ENCODE measurements at regions not wholly inside any gene's neighbourhood (a gene's known extent, or its start where the extent isn't known, plus 50 kb on each side); places are given as distances from the start of the nearest gene placed in this dataset.
"Not testable (repeated sequence)": the region's sequence is repeated elsewhere in the genome, so short reads cannot be mapped to it uniquely, and the experiment has no call there.

DNA sequence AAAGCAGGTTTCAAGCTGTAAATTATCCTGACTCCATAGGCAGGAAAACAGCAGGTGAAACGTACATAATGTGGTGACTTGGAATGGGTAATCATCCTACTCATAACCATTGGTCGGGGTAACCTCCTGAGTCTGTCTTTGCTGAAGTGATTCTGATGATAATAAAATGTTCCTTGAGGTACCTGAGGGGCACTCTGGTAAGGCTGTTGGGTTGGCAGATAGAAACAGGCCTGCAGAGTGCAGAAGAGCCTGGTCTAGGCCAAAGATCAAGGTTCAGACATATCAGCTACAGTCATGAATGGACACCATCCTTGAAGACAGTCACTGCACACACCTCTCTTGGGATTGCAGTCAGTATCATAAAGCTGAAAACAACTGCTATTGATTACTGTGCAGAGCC lies 174.7 kb upstream of the RPL34 start:
- H4K20me1 ChIP-seq (ENCODE audit: insufficient read depth), result no peaks in the 10 kb centered on the region
- H2AFZ ChIP-seq (ENCODE audit: low read depth), result no peak overlapping the region
- H3K79me2 ChIP-seq (ENCODE audit: insufficient read depth, low read depth), result no peaks in the 10 kb centered on the region
- no peaks in the 10 kb centered on the region for H3K27me3 ChIP-seq (ENCODE audit: insufficient read depth, low read depth)
- H3K9ac ChIP-seq, result no peak overlapping the region
- TF ChIP-seq, protein P1, sequence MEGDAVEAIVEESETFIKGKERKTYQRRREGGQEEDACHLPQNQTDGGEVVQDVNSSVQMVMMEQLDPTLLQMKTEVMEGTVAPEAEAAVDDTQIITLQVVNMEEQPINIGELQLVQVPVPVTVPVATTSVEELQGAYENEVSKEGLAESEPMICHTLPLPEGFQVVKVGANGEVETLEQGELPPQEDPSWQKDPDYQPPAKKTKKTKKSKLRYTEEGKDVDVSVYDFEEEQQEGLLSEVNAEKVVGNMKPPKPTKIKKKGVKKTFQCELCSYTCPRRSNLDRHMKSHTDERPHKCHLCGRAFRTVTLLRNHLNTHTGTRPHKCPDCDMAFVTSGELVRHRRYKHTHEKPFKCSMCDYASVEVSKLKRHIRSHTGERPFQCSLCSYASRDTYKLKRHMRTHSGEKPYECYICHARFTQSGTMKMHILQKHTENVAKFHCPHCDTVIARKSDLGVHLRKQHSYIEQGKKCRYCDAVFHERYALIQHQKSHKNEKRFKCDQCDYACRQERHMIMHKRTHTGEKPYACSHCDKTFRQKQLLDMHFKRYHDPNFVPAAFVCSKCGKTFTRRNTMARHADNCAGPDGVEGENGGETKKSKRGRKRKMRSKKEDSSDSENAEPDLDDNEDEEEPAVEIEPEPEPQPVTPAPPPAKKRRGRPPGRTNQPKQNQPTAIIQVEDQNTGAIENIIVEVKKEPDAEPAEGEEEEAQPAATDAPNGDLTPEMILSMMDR (conservative IDR thresholded peaks at IDR 0.05; ENCODE audit: low read depth, low read length), result no peak
- H3K4me3 ChIP-seq (IDR thresholded peaks at IDR 0.05; ENCODE audit: insufficient read depth, low read depth, low read length), result no peak overlapping the region
- H3K4me2 ChIP-seq, result no peak overlapping the region
- no peaks in the 10 kb centered on the region for H3K4me1 ChIP-seq (ENCODE audit: low read depth, poor library complexity, severe bottlenecking)
- H3K36me3 ChIP-seq (ENCODE audit: insufficient read depth), result no peaks in the 10 kb centered on the region
- no peak overlapping the region for H3K27ac ChIP-seq

DNA sequence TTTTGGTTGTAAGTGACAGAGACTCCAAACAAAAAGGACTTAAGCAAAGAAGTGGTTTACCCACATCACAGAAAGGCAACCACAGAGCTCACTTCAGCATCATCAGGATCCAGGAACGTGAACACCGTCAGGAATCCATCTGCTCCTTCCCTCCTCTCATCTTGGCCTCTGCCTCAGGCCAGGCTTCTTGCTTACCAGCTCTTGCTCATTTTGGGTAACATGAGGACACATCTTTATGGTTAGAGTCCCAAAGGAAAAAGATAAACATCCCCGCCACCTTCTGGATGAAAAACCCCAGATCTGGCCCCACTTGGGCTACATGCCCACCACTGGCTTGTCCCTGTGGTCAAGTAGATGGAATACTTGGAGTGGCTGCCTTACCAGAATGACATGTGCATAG lies 176.8 kb upstream of the RPL34 start:
- Histone ChIP-seq H3K79me2 (ENCODE audit: insufficient read depth, low read depth) (no peaks in the 10 kb centered on the region), H3K4me1 (ENCODE audit: low read depth, poor library complexity, severe bottlenecking) (no peaks in the 10 kb centered on the region), H3K36me3 (ENCODE audit: insufficient read depth) (no peaks in the 10 kb centered on the region), H3K9ac (no peak overlapping the region), H3K27me3 (ENCODE audit: insufficient read depth, low read depth) (no peaks in the 10 kb centered on the region), H4K20me1 (ENCODE audit: insufficient read depth) (no peaks in the 10 kb centered on the region), H2AFZ (ENCODE audit: low read depth) (no peak overlapping the region), H3K4me3 (IDR thresholded peaks at IDR 0.05; ENCODE audit: insufficient read depth, low read depth, low read length) (no peak overlapping the region), H3K27ac (no peak overlapping the region), H3K4me2 (no peak overlapping the region)
- TF ChIP-seq, protein P1 (conservative IDR thresholded peaks at IDR 0.05; ENCODE audit: low read depth, low read length), result no peak

DNA sequence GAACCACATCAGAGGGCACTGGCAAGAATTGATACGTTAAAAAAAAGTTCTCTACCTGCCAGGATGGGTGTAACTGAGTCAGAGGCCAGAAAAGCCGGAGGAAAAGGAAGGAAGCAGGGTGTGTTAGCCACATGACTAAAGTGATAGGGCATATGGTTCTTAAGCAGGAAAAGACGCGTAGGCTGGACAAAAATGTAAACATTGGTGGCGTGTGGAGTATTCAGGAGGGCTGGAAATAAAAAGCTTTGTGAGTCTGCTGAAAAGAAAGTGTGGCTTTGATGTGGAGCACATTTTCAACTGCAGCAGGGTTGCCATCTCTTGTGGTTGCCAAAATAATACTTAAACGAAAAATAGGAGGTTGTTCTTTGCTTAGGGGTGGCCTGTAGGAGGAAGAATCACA lies 186.5 kb upstream of the RPL34 start:
- no peak overlapping the region for H3K4me2 ChIP-seq
- no peak overlapping the region for H3K4me3 ChIP-seq (IDR thresholded peaks at IDR 0.05; ENCODE audit: insufficient read depth, low read depth, low read length)
- H3K27me3 ChIP-seq (ENCODE audit: insufficient read depth, low read depth), result no peaks in the 10 kb centered on the region
- H3K4me1 ChIP-seq (ENCODE audit: low read depth, poor library complexity, severe bottlenecking), result no peaks in the 10 kb centered on the region
- H3K9ac ChIP-seq, result no peak overlapping the region
- no peaks in the 10 kb centered on the region for H3K79me2 ChIP-seq (ENCODE audit: insufficient read depth, low read depth)
- H3K36me3 ChIP-seq (ENCODE audit: insufficient read depth), result no peaks in the 10 kb centered on the region
- TF ChIP-seq, protein P1 (conservative IDR thresholded peaks at IDR 0.05; ENCODE audit: low read depth, low read length), result no peak
- no peak overlapping the region for H2AFZ ChIP-seq (ENCODE audit: low read depth)
- no peaks in the 10 kb centered on the region for H4K20me1 ChIP-seq (ENCODE audit: insufficient read depth)
- H3K27ac ChIP-seq, result no peak overlapping the region

DNA sequence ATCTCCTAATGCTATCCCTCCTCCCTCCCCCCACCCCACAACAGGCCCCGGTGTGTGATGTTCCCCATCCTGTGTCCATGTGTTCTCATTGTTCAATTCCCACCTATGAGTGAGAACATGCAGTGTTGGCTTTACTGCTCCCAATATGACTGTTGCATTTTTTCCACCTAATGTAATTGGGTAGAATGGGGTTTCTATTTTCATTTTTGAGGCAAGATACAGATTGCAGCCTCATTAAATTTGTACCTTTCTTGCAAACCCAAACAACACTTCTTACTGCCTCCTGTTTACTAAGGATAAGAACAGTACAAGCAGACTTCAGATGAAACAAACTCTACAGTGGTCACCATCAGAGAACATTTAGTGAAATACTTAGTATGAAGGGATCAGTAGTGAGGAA lies 187.0 kb upstream of the RPL34 start:
- not testable (repeated sequence) for H3K27me3 ChIP-seq (ENCODE audit: insufficient read depth, low read depth); H3K27ac ChIP-seq; H4K20me1 ChIP-seq (ENCODE audit: insufficient read depth); H3K4me2 ChIP-seq; H3K9ac ChIP-seq; H2AFZ ChIP-seq (ENCODE audit: low read depth); H3K4me3 ChIP-seq (IDR thresholded peaks at IDR 0.05; ENCODE audit: insufficient read depth, low read depth, low read length); H3K36me3 ChIP-seq (ENCODE audit: insufficient read depth); H3K4me1 ChIP-seq (ENCODE audit: low read depth, poor library complexity, severe bottlenecking); H3K79me2 ChIP-seq (ENCODE audit: insufficient read depth, low read depth)

DNA sequence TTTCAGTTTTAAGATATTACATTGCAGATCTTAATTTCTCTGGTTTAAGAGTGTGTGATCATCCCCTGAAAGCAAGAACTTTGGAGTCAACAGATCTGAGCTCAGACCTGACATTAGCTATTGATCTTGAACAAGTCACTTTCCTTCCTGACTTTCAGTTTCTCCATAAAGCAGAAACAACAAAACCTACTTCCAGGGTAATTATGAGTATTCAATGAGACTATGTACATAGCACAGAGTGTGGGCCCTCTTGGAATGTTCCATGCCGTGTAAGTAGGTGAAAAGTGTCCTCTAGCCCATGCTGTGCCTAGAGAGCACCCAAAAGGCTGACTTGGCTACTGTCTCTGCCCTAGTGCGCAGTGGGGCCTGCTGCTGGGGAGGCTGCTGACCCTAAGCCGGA lies 188.0 kb upstream of the RPL34 start:
- Histone ChIP-seq H3K36me3 (ENCODE audit: insufficient read depth) (no peaks in the 10 kb centered on the region), H3K27ac (no peak overlapping the region), H3K79me2 (ENCODE audit: insufficient read depth, low read depth) (no peaks in the 10 kb centered on the region), H3K4me3 (IDR thresholded peaks at IDR 0.05; ENCODE audit: insufficient read depth, low read depth, low read length) (no peak overlapping the region), H2AFZ (ENCODE audit: low read depth) (no peak overlapping the region), H3K27me3 (ENCODE audit: insufficient read depth, low read depth) (no peaks in the 10 kb centered on the region), H3K4me1 (ENCODE audit: low read depth, poor library complexity, severe bottlenecking) (no peaks in the 10 kb centered on the region), H4K20me1 (ENCODE audit: insufficient read depth) (no peaks in the 10 kb centered on the region), H3K9ac (no peak overlapping the region), H3K4me2 (no peak overlapping the region)
- TF ChIP-seq, protein P1 (conservative IDR thresholded peaks at IDR 0.05; ENCODE audit: low read depth, low read length), result no peak
